SK-N-SH treated with all-trans-retinoic acid at 6 μM for 48 hours (cell line): ENCODE measurements at regions not wholly inside any gene's neighbourhood (a gene's known extent, or its start where the extent isn't known, plus 50 kb on each side); places are given as distances from the start of the nearest gene placed in this dataset.

Source experiments
- ARNTL ChIP-seq: fragments of 450-650 bp; formaldehyde crosslinking; IDR thresholded peaks from 2 replicates; pipeline ENCODE4 v1.5.0; 2020; ENCODE audit warnings: low read depth, mild to moderate bottlenecking, moderate library complexity, borderline replicate concordance
- ESRRG ChIP-seq: fragments of 250-450 bp; sonication (Bioruptor Pico); IDR thresholded peaks from 2 replicates; pipeline ENCODE4 v1.6.1; 2021; ENCODE audit warnings: mild to moderate bottlenecking
- GLIS3 ChIP-seq: fragments of 250-450 bp; sonication (Bioruptor Pico); IDR thresholded peaks from 2 replicates; pipeline ENCODE4 v1.5.0; 2020; ENCODE audit warnings: mild to moderate bottlenecking, moderate library complexity
- ISL1 ChIP-seq: fragments of 250-450 bp; sonication (Bioruptor Pico); IDR thresholded peaks from 2 replicates; pipeline ENCODE4 v2.1.2; 2022; ENCODE audit warnings: mild to moderate bottlenecking, moderate library complexity
- RARB ChIP-seq: fragments of 250-450 bp; sonication (Bioruptor Pico); IDR thresholded peaks from 2 replicates; pipeline ENCODE4 v1.8.0; 2021; ENCODE audit warnings: mild to moderate bottlenecking, moderate library complexity
- SNAI2 ChIP-seq: fragments of 250-450 bp; sonication (Bioruptor Pico); IDR thresholded peaks from 2 replicates; pipeline ENCODE4 v1.5.0; 2020; ENCODE audit warnings: mild to moderate bottlenecking, moderate library complexity
- ZNF70 ChIP-seq: fragments of 450-650 bp; formaldehyde crosslinking; IDR thresholded peaks from 2 replicates; pipeline ENCODE4 v1.5.0; 2020; ENCODE audit warnings: mild to moderate bottlenecking, moderate library complexity
- ZNF8 ChIP-seq: fragments of 450-650 bp; formaldehyde crosslinking; IDR thresholded peaks from 2 replicates; pipeline ENCODE4 v1.5.0; 2020; ENCODE audit warnings: mild to moderate bottlenecking, moderate library complexity
- TF ChIP-seq, protein P1 (sequence below): fragments of 250-450 bp; sonication (Bioruptor Pico); IDR thresholded peaks from 2 replicates; pipeline ENCODE4 v1.5.1; 2020; ENCODE audit warnings: low read depth, mild to moderate bottlenecking, moderate library complexity
- TF ChIP-seq, protein P2 (sequence below): fragments of 250-450 bp; sonication (Bioruptor Pico); IDR thresholded peaks from 2 replicates; pipeline ENCODE4 v1.8.0; 2020; ENCODE audit warnings: mild to moderate bottlenecking, moderate library complexity, borderline replicate concordance
- TF ChIP-seq, protein P3 (sequence below): fragments of 250-450 bp; sonication (Bioruptor Pico); IDR thresholded peaks from 2 replicates; pipeline ENCODE4 v1.5.1; 2021; ENCODE audit warnings: mild to moderate bottlenecking, moderate library complexity

DNA sequence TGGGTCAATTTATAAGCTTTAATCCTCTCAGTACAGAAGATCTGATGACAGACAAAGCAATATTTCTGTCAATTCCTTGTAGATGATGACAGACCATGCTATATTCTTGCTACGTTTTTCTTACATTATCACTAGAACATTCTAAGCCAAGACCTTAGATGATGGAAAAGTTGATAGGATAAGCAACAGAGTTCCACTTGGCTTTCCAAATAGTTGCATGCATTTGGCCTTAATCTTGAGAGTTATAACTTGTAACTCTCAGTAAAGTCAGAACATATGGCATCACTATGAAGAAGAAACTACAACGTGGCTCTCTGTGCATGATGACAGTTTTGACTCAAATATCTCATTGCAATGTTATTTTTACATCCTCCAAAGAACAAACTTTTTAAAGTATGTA, 544.3 kb upstream of the LRRC4C start:
- no peak for TF ChIP-seq ZNF70 (CRISPR knock-in tag)
- TF ChIP-seq, protein P1, sequence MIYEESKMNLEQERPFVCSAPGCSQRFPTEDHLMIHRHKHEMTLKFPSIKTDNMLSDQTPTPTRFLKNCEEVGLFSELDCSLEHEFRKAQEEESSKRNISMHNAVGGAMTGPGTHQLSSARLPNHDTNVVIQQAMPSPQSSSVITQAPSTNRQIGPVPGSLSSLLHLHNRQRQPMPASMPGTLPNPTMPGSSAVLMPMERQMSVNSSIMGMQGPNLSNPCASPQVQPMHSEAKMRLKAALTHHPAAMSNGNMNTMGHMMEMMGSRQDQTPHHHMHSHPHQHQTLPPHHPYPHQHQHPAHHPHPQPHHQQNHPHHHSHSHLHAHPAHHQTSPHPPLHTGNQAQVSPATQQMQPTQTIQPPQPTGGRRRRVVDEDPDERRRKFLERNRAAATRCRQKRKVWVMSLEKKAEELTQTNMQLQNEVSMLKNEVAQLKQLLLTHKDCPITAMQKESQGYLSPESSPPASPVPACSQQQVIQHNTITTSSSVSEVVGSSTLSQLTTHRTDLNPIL: no peak
- no peak for TF ChIP-seq RARB (CRISPR knock-in tag)
- no peak for TF ChIP-seq GLIS3
- TF ChIP-seq, protein P2, sequence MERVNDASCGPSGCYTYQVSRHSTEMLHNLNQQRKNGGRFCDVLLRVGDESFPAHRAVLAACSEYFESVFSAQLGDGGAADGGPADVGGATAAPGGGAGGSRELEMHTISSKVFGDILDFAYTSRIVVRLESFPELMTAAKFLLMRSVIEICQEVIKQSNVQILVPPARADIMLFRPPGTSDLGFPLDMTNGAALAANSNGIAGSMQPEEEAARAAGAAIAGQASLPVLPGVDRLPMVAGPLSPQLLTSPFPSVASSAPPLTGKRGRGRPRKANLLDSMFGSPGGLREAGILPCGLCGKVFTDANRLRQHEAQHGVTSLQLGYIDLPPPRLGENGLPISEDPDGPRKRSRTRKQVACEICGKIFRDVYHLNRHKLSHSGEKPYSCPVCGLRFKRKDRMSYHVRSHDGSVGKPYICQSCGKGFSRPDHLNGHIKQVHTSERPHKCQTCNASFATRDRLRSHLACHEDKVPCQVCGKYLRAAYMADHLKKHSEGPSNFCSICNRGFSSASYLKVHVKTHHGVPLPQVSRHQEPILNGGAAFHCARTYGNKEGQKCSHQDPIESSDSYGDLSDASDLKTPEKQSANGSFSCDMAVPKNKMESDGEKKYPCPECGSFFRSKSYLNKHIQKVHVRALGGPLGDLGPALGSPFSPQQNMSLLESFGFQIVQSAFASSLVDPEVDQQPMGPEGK (CRISPR knock-in tag): no peak
- no peak for TF ChIP-seq ARNTL (CRISPR knock-in tag)
- TF ChIP-seq, protein P3, sequence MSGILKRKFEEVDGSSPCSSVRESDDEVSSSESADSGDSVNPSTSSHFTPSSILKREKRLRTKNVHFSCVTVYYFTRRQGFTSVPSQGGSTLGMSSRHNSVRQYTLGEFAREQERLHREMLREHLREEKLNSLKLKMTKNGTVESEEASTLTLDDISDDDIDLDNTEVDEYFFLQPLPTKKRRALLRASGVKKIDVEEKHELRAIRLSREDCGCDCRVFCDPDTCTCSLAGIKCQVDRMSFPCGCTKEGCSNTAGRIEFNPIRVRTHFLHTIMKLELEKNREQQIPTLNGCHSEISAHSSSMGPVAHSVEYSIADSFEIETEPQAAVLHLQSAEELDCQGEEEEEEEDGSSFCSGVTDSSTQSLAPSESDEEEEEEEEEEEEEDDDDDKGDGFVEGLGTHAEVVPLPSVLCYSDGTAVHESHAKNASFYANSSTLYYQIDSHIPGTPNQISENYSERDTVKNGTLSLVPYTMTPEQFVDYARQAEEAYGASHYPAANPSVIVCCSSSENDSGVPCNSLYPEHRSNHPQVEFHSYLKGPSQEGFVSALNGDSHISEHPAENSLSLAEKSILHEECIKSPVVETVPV (CRISPR knock-in tag): no peak
- TF ChIP-seq ISL1: no peak
- TF ChIP-seq ZNF8 (CRISPR knock-in tag): no peak
- TF ChIP-seq SNAI2 (CRISPR knock-in tag): no peak
- TF ChIP-seq ESRRG: no peak
